Endothelial cell of umbilical vein (primary cell): ENCODE measurements at regions not wholly inside any gene's neighbourhood (a gene's known extent, or its start where the extent isn't known, plus 50 kb on each side); places are given as distances from the start of the nearest gene placed in this dataset.

Experiments
- BruUV-seq: library from RNA; stranded (reverse); fragments of 400-500 nt; replicated peaks from 2 replicates; lab custom pipeline; 2021; lab: Mats Ljungman, UMichigan
- CTCF ChIA-PET: fragments of 300-600, 350-600 bp; sonication (Branson Sonifier 250); formaldehyde crosslinking; loops from one replicate; lab custom pipeline; 2021; ENCODE audit warnings: antibody characterized with exemption, inconsistent platforms; lab: Charles Lee
- POLR2A ChIA-PET: fragments of 300-600, 350-600 bp; sonication (Branson Sonifier 250); formaldehyde crosslinking; loops from one replicate; lab custom pipeline; 2021; ENCODE audit warnings: antibody characterized with exemption, inconsistent platforms; lab: Charles Lee
- DNase-seq: peaks from one replicate; pipeline ENCODE4 v3.0.0-alpha.2; 2011; ENCODE audit warnings: low read depth, low spot score
- FAIRE-seq: peaks from 2 replicates; lab custom pipeline; 2011; peaks lifted over from hg19 to GRCh38; lab: Jason Lieb, UNC
- H2AFZ ChIP-seq: 2 replicates; pipeline ENCODE4 v1.6.0; 2012; ENCODE audit warnings: low read depth, low read length, control low read depth, inconsistent platforms
- H3K27ac ChIP-seq: 2 replicates; pipeline ENCODE4 v1.5.1; 2011; ENCODE audit warnings: low read depth, mild to moderate bottlenecking, control low read depth, low read length, moderate library complexity; ENCODE audit not compliant: insufficient read depth
- H3K27me3 ChIP-seq, 2 experiments: 2 replicates each; pipeline versions ENCODE4 v1.6.0 to v1.6.1; 2011; ENCODE audit warnings: low read length in 2 of 2, mixed read lengths in 1 of 2; ENCODE audit not compliant: control insufficient read depth in 2 of 2, insufficient read depth in 2 of 2
- H3K36me3 ChIP-seq, 2 experiments: 2 replicates in 1 of 2; 3 replicates in 1 of 2; pipeline ENCODE4 v1.5.1; 2011; ENCODE audit warnings: low read length in 2 of 2, mild to moderate bottlenecking in 1 of 2, moderate library complexity in 1 of 2; ENCODE audit not compliant: control insufficient read depth in 2 of 2, insufficient read depth in 2 of 2; ENCODE audit errors: extremely low read depth in 1 of 2
- H3K4me1 ChIP-seq: 3 replicates; pipeline ENCODE4 v1.5.1; 2011; ENCODE audit warnings: mild to moderate bottlenecking, low read length; ENCODE audit not compliant: control insufficient read depth, insufficient read depth; ENCODE audit errors: extremely low read depth
- H3K4me2 ChIP-seq: 2 replicates; pipeline ENCODE4 v1.6.1; 2011; ENCODE audit warnings: low read length, control low read depth, mixed read lengths; ENCODE audit not compliant: insufficient read depth
- H3K4me3 ChIP-seq, 3 experiments: fragments of 200-600 bp in 1 of 3; sonication (generic), shearing (Covaris generic) in 1 of 3; replicated peaks in 1 of 3; 2 replicates each; pipeline ENCODE4 v1.5.1; 2011 to 2016; ENCODE audit warnings: control low read depth in 3 of 3, low read length in 3 of 3, mild to moderate bottlenecking in 2 of 3, inconsistent platforms in 1 of 3, low read depth in 1 of 3, moderate library complexity in 1 of 3; ENCODE audit not compliant: insufficient read depth in 1 of 3
- H3K79me2 ChIP-seq: 2 replicates; pipeline ENCODE4 v1.6.0; 2012; ENCODE audit warnings: low read length, inconsistent platforms; ENCODE audit not compliant: control insufficient read depth, insufficient read depth
- H3K9ac ChIP-seq: replicated peaks from 2 replicates; pipeline ENCODE3; 2011; ENCODE audit warnings: low read length, control low read depth; ENCODE audit not compliant: insufficient read depth; ENCODE audit errors: extremely low read depth
- H3K9me1 ChIP-seq: replicated peaks from 3 replicates; pipeline ENCODE4 v1.6.0; 2011; ENCODE audit warnings: mild to moderate bottlenecking, low read length; ENCODE audit not compliant: control insufficient read depth, insufficient read depth; ENCODE audit errors: extremely low read depth
- H3K9me3 ChIP-seq: replicated peaks from 2 replicates; pipeline ENCODE4 v1.5.1; 2012; ENCODE audit warnings: low read length, inconsistent platforms; ENCODE audit not compliant: control insufficient read depth, insufficient read depth
- H4K20me1 ChIP-seq: replicated peaks from 2 replicates; pipeline ENCODE3; 2011; ENCODE audit warnings: mild to moderate bottlenecking, low read length; ENCODE audit not compliant: control insufficient read depth, insufficient read depth; ENCODE audit errors: extremely low read depth
- EZH2 ChIP-seq: IDR thresholded peaks from 2 replicates; pipeline ENCODE4 v1.6.1; 2012; ENCODE audit warnings: borderline replicate concordance, low read depth, mild to moderate bottlenecking, moderate library complexity, low read length, inconsistent platforms; ENCODE audit not compliant: severe bottlenecking
- FOS ChIP-seq: IDR thresholded peaks from 2 replicates; pipeline ENCODE4 v1.6.1; 2011; ENCODE audit warnings: mild to moderate bottlenecking, low read length, moderate library complexity, borderline replicate concordance; ENCODE audit not compliant: insufficient read depth
- GATA2 ChIP-seq: IDR thresholded peaks from 2 replicates; pipeline ENCODE4 v1.7.0; 2011; ENCODE audit warnings: low read depth, mild to moderate bottlenecking, moderate library complexity, mixed read lengths, low read length; ENCODE audit not compliant: insufficient read length, insufficient read depth
- JUN ChIP-seq: IDR thresholded peaks from 2 replicates; pipeline ENCODE4 v1.6.1; 2011; ENCODE audit warnings: borderline replicate concordance, low read depth; ENCODE audit not compliant: insufficient read length, insufficient read depth
- MYC ChIP-seq: IDR thresholded peaks from one replicate; pipeline ENCODE4 v1.6.1; 2011; ENCODE audit warnings: mild to moderate bottlenecking, low read depth, low read length
- POLR2A ChIP-seq: IDR thresholded peaks from 2 replicates; pipeline ENCODE4 v1.6.1; 2012; ENCODE audit warnings: low read depth, mild to moderate bottlenecking, control low read depth, low read length
- POLR2AphosphoS5 ChIP-seq: IDR thresholded peaks from 2 replicates; pipeline ENCODE4 v1.6.1; 2012; ENCODE audit warnings: low read depth, mild to moderate bottlenecking, control low read depth, low read length, moderate library complexity; ENCODE audit not compliant: insufficient read depth
- dilution Hi-C: fragments of 300-500 bp; cut with MboI; formaldehyde crosslinking; loops from one replicate; pipeline ENCODE4 v1.15.0; 2019; ENCODE audit warnings: low sequenced_read_pairs; ENCODE audit not compliant: extremely low pct_ligation_motif_present
- intact Hi-C: fragments of 100-400 bp; cut with micrococcal nuclease; formaldehyde crosslinking; loops from one replicate; pipeline ENCODE4 v1.10.0; 2022
- TF ChIP-seq, protein P1 (sequence below): IDR thresholded peaks from 2 replicates; pipeline ENCODE4 v1.6.1; 2011; ENCODE audit not compliant: insufficient read depth, insufficient read length
- TF ChIP-seq, protein P2 (sequence below), 2 donors: IDR thresholded peaks; 1 replicate in 1 of 2; 2 replicates in 1 of 2; pipeline ENCODE4 v1.5.1; 2011; ENCODE audit warnings: low read length in 2 of 2, mild to moderate bottlenecking in 2 of 2, moderate library complexity in 2 of 2, control low read depth in 1 of 2, inconsistent platforms in 1 of 2, low read depth in 1 of 2; ENCODE audit not compliant: insufficient read depth in 1 of 2; ENCODE audit errors: extremely low read depth in 1 of 2

- Histone ChIP-seq H3K4me1 (no peaks in the 10 kb centered on the region), H3K27ac (no peak overlapping the region), H3K27me3 (no peaks in the 10 kb centered on the region), H3K4me2 (no peak overlapping the region), H3K4me3 (no peak overlapping the region), H3K36me3 (no peaks in the 10 kb centered on the region), H3K9me3 (no peaks in the 10 kb centered on the region), H4K20me1 (no peaks in the 10 kb centered on the region), H2AFZ (no peak overlapping the region), H3K9ac (no peak overlapping the region), H3K79me2 (no peaks in the 10 kb centered on the region), H3K9me1 (no peaks in the 10 kb centered on the region)
- FAIRE-seq: no peak
- no peak for TF ChIP-seq EZH2
- no peak for TF ChIP-seq MYC
- dilution Hi-C loops (no loop called here), intact Hi-C loops (no loop called here)
- BruUV-seq: no TSS peak
- ChIA-PET CTCF (no interaction called here), POLR2A (no interaction called here)
- DNase-seq: no peak
Observed at GRCh38 chr11:87523276-87523675, 485.5 kb downstream of the TMEM135 start.

DNA sequence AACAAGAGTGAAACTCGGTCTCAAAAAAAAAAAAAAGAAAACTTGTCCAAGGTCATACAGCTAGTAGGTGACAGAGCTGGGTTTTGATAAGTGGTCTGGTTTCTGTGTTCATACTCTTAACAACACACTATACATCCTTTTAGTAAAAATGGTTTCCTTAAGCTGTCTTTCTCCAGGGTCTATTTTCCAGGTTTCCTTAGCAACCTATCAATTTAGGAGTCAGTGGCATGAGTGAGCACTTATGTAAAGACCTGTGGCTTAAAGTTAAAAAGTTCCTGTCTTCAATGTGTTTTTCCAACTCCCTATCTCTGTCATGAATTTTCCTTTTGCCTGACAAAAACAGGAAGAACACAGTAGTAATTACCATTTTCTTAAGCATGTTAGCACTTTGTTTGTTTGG is 480.5 kb downstream of the TMEM135 start:
- Histone ChIP-seq H3K9ac (no peak overlapping the region), H3K79me2 (no peaks in the 10 kb centered on the region), H3K4me3 (no peak overlapping the region), H3K4me2 (no peak overlapping the region), H4K20me1 (no peaks in the 10 kb centered on the region), H3K36me3 (no peaks in the 10 kb centered on the region), H3K4me1 (no peaks in the 10 kb centered on the region), H2AFZ (no peak overlapping the region), H3K9me1 (no peaks in the 10 kb centered on the region), H3K9me3 (no peaks in the 10 kb centered on the region), H3K27ac (no peak overlapping the region), H3K27me3 (no peaks in the 10 kb centered on the region)
- TF ChIP-seq MYC (no peak), POLR2A (no peak), FOS (no peak), POLR2AphosphoS5 (no peak), EZH2 (no peak), JUN (no peak), GATA2 (no peak)
- TF ChIP-seq, protein P1, sequence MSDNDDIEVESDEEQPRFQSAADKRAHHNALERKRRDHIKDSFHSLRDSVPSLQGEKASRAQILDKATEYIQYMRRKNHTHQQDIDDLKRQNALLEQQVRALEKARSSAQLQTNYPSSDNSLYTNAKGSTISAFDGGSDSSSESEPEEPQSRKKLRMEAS: no peak
- TF ChIP-seq, protein P2, sequence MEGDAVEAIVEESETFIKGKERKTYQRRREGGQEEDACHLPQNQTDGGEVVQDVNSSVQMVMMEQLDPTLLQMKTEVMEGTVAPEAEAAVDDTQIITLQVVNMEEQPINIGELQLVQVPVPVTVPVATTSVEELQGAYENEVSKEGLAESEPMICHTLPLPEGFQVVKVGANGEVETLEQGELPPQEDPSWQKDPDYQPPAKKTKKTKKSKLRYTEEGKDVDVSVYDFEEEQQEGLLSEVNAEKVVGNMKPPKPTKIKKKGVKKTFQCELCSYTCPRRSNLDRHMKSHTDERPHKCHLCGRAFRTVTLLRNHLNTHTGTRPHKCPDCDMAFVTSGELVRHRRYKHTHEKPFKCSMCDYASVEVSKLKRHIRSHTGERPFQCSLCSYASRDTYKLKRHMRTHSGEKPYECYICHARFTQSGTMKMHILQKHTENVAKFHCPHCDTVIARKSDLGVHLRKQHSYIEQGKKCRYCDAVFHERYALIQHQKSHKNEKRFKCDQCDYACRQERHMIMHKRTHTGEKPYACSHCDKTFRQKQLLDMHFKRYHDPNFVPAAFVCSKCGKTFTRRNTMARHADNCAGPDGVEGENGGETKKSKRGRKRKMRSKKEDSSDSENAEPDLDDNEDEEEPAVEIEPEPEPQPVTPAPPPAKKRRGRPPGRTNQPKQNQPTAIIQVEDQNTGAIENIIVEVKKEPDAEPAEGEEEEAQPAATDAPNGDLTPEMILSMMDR (IDR thresholded peaks at IDR 0.05; ENCODE audit: extremely low read depth in 1 of 2, insufficient read depth in 1 of 2, low read depth in 1 of 2, low read length in 2 of 2): no peak
- no peak for DNase-seq
- intact Hi-C loops: no loop called here
- dilution Hi-C loops: no loop called here
- CTCF ChIA-PET: no interaction called here
- BruUV-seq: no TSS peak
- POLR2A ChIA-PET: no interaction called here
- no peak for FAIRE-seq
